Ectodermal cell (in vitro differentiated cells): ENCODE measurements at regions not wholly inside any gene's neighbourhood (a gene's known extent, or its start where the extent isn't known, plus 50 kb on each side); places are given as distances from the start of the nearest gene placed in this dataset.
"Not testable (repeated sequence)": the region's sequence is repeated elsewhere in the genome, so short reads cannot be mapped to it uniquely, and the experiment has no call there.

Source experiments
- H3K27ac ChIP-seq: 2 replicates; pipeline ENCODE4 v1.7.0; 2013; ENCODE audit warnings: mild to moderate bottlenecking, low read depth, low read length; ENCODE audit not compliant: insufficient read depth, poor library complexity, severe bottlenecking
- H3K27me3 ChIP-seq: 2 replicates; pipeline ENCODE4 v1.7.0; 2013; ENCODE audit warnings: mild to moderate bottlenecking, low read length; ENCODE audit not compliant: insufficient read depth, control insufficient read depth, poor library complexity, severe bottlenecking
- H3K36me3 ChIP-seq: one replicate; pipeline ENCODE4 v1.7.0; 2013; ENCODE audit warnings: low read length; ENCODE audit not compliant: control insufficient read depth, insufficient read depth
- H3K4me1 ChIP-seq: one replicate; pipeline ENCODE4 v1.7.0; 2013; ENCODE audit warnings: low read length; ENCODE audit not compliant: control insufficient read depth, insufficient read depth
- H3K4me3 ChIP-seq: 2 replicates; pipeline ENCODE4 v1.7.0; 2013; ENCODE audit warnings: low read depth, low read length, control low read depth; ENCODE audit not compliant: insufficient read depth
- H3K9me3 ChIP-seq: 2 replicates; pipeline ENCODE4 v1.7.0; 2013; ENCODE audit warnings: mild to moderate bottlenecking, low read length, moderate library complexity; ENCODE audit not compliant: control insufficient read depth
- WGBS, 2 experiments: methylation state at CpG; one replicate each; pipeline ENCODE4 v1.1.7; 2013; ENCODE audit warnings: missing lambda C conversion rate in 2 of 2; 5-methylcytosine and 5-hydroxymethylcytosine counted together

DNA sequence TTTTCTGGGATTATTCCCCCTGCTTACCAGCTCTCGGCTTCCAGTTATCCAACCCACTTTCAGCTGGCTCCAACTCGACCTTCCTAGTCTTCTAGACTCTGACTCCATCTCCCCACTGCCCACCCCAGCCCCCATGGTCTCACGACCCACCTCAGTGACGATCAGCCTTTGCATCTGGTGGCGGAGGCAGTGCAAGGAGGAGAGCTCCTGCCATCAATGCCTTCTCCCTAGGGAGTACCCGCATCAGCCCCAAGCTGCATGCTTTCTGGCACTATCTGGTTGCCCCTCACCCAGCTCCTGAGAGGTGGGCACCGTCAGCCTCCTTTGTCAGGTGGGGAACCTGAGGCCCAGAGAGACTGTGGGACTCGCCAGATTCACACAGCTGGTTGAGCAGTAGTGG lies 72.6 kb upstream of the RPL38 start:
- no peaks in the 10 kb centered on the region for H3K36me3 ChIP-seq
- H3K27me3 ChIP-seq = no peaks in the 10 kb centered on the region
- no peak overlapping the region for H3K4me3 ChIP-seq
- WGBS, 2 experiments = 91 to 94% methylated on average over 8 of the region's 8 CpGs
- H3K27ac ChIP-seq = no peak overlapping the region
- H3K4me1 ChIP-seq = peaks cover 3% of the 10 kb centered on the region
- H3K9me3 ChIP-seq = no peaks in the 10 kb centered on the region

GRCh38 chr17:74132354-74132753 lies 71.1 kb upstream of the RPL38 start:
- 88 to 92% methylated on average over 6 of the region's 6 CpGs for WGBS, 2 experiments
- H3K9me3 ChIP-seq = no peaks in the 10 kb centered on the region
- H3K27ac ChIP-seq = no peak overlapping the region
- H3K27me3 ChIP-seq = no peaks in the 10 kb centered on the region
- no peak overlapping the region for H3K4me3 ChIP-seq
- peaks cover 8% of the 10 kb centered on the region for H3K4me1 ChIP-seq
- H3K36me3 ChIP-seq = no peaks in the 10 kb centered on the region

- H3K36me3 ChIP-seq = no peaks in the 10 kb centered on the region
- peaks cover 5% of the 10 kb centered on the region for H3K4me1 ChIP-seq
- whole genome bisulfite sequencing, 2 experiments = 88 to 89% methylated on average over 21 of the region's 22 CpGs
- H3K27ac ChIP-seq = no peak overlapping the region
- no peaks in the 10 kb centered on the region for H3K9me3 ChIP-seq
- no peak overlapping the region for H3K4me3 ChIP-seq
- no peaks in the 10 kb centered on the region for H3K27me3 ChIP-seq
Measured at GRCh38 chr17:74133740-74134139, 69.7 kb upstream of the RPL38 start.

GRCh38 chr17:74134234-74134633 lies 69.2 kb upstream of the RPL38 start:
- not testable (repeated sequence) for H3K4me1 ChIP-seq, H3K4me3 ChIP-seq, H3K27ac ChIP-seq, H3K9me3 ChIP-seq, H3K27me3 ChIP-seq, H3K36me3 ChIP-seq
- WGBS, 2 experiments = 85 to 87% methylated on average over 5 of the region's 5 CpGs

GRCh38 chr17:74134991-74135390 lies 68.5 kb upstream of the RPL38 start:
- peaks cover 5% of the 10 kb centered on the region for H3K4me1 ChIP-seq
- H3K27me3 ChIP-seq = no peaks in the 10 kb centered on the region
- no peak overlapping the region for H3K4me3 ChIP-seq
- 80 to 81% methylated on average over 1 of the region's 1 CpG for WGBS, 2 experiments
- H3K9me3 ChIP-seq = no peaks in the 10 kb centered on the region
- no peak overlapping the region for H3K27ac ChIP-seq
- no peaks in the 10 kb centered on the region for H3K36me3 ChIP-seq

- WGBS, 2 experiments = 88 to 96% methylated on average over 5 to 9 of the region's 9 CpGs
- no peaks in the 10 kb centered on the region for H3K36me3 ChIP-seq
Measured at GRCh38 chr17:74135391-74136167, 67.9 kb upstream of the RPL38 start.

DNA sequence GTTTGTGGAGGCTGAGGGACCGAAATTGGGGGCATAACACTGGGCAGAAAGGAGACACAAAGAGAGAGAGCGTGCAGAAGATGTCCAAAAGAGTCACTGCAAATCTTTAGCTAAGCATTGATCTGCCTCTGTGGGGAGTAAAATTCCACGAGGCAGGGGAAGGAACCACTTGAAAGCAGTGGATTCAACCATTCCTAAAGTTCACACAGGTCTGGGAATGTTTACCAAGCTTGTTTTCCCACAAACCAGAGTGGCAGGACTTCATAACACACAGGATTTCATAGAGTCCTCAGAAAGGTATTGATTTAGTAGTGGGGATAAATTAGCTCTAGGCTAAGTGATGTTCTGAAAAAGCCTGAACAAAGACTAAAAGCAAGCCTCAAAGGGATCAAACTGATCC lies 66.1 kb upstream of the RPL38 start:
- no peak overlapping the region for H3K27ac ChIP-seq
- 71 to 72% methylated on average over 3 of the region's 3 CpGs for WGBS, 2 experiments

More at GRCh38 chr17:74135391-74136167, 67.9 kb upstream of the RPL38 start:
- no peak overlapping the region for H3K4me3 ChIP-seq
- peaks cover 5% of the 10 kb centered on the region for H3K4me1 ChIP-seq
- no peaks in the 10 kb centered on the region for H3K9me3 ChIP-seq
- no peak overlapping the region for H3K27ac ChIP-seq
- no peaks in the 10 kb centered on the region for H3K27me3 ChIP-seq

GRCh38 chr17:74139120-74139519 lies 64.4 kb upstream of the RPL38 start:
- Histone ChIP-seq H3K36me3 (no peaks in the 10 kb centered on the region), H3K27me3 (no peaks in the 10 kb centered on the region), H3K9me3 (peaks cover 3% of the 10 kb centered on the region), H3K4me3 (no peak overlapping the region), H3K4me1 (peaks cover 5% of the 10 kb centered on the region), H3K27ac (no peak overlapping the region)

More for the DNA sequence above, 66.1 kb upstream of the RPL38 start:
- Histone ChIP-seq H3K36me3 (no peaks in the 10 kb centered on the region), H3K4me1 (peaks cover 5% of the 10 kb centered on the region), H3K27me3 (no peaks in the 10 kb centered on the region), H3K9me3 (peaks cover 3% of the 10 kb centered on the region), H3K4me3 (no peak overlapping the region)

- Histone ChIP-seq H3K27ac (no peak overlapping the region), H3K4me1 (peaks cover 5% of the 10 kb centered on the region), H3K9me3 (peaks cover 3% of the 10 kb centered on the region), H3K4me3 (no peak overlapping the region), H3K27me3 (no peaks in the 10 kb centered on the region), H3K36me3 (no peaks in the 10 kb centered on the region)
- 91 to 92% methylated on average over 2 to 3 of the region's 3 CpGs for WGBS, 2 experiments
Measured at GRCh38 chr17:74140282-74140681, 63.2 kb upstream of the RPL38 start.

DNA sequence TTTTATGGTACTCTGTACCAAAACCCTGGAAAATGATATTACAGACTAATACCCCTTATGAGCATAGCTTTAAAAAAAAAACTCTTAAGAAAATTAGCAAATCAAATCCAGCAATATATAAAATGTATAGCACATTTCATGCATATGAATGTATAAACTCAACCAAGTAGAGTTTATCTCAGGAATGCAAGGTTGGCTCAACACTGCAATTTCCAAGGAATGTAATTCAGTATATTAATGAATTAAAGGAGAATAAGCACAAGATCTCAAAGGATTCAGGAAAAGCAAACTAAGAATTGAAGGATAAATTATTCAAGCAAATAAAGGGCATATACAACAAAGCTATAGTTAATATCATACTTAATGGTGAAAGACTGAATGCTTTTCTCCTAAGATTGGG lies 61.9 kb upstream of the RPL38 start:
- peaks cover 3% of the 10 kb centered on the region for H3K9me3 ChIP-seq
- H3K4me1 ChIP-seq = peaks cover 5% of the 10 kb centered on the region
- H3K4me3 ChIP-seq = no peak overlapping the region
- H3K27me3 ChIP-seq = no peaks in the 10 kb centered on the region
- no peak overlapping the region for H3K27ac ChIP-seq
- no peaks in the 10 kb centered on the region for H3K36me3 ChIP-seq

DNA sequence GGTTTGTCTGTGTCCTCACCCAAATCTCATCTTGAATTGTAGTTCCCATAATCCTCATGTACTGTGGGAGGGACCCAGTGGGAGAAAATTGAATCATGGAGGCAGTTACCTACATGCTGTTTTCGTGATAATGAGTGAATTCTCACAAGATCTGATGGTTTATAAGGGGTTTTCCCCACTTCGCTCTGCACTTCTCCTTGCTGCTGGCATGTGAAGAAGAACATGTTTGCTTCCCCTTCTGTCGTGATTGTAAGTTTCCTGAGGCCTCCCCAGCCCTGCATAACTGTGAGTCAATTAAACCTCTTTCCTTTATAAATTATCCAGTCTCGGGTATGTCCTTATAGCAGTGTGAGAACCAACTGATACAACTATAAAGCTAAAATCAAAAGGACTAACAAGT lies 60.2 kb upstream of the RPL38 start:
- not testable (repeated sequence) for H3K9me3 ChIP-seq, H3K4me3 ChIP-seq, H3K4me1 ChIP-seq, H3K36me3 ChIP-seq, H3K27me3 ChIP-seq, H3K27ac ChIP-seq
- 89 to 92% methylated on average over 4 of the region's 4 CpGs for WGBS, 2 experiments
